ACC112 (cell line): ENCODE measurements at regions not wholly inside any gene's neighbourhood (a gene's known extent, or its start where the extent isn't known, plus 50 kb on each side); places are given as distances from the start of the nearest gene placed in this dataset.

Experiments used
- H2AFZ ChIP-seq: fragments of 200-600 bp; sonication (generic); one replicate; pipeline ENCODE4 v1.6.0; 2017; ENCODE audit warnings: antibody characterized with exemption, low read length; ENCODE audit not compliant: unreplicated experiment
- H3K27ac ChIP-seq: fragments of 200-600 bp; sonication (generic); 2 replicates; pipeline ENCODE4 v1.5.1; 2014; ENCODE audit warnings: low read depth, mild to moderate bottlenecking, antibody characterized with exemption, low read length, moderate library complexity
- H3K27me3 ChIP-seq: fragments of 200-600 bp; sonication (generic); 2 replicates; pipeline ENCODE4 v1.6.1; 2014; ENCODE audit warnings: mild to moderate bottlenecking, antibody characterized with exemption, low read length, moderate library complexity, mixed read lengths; ENCODE audit not compliant: insufficient read depth
- H3K36me3 ChIP-seq: fragments of 200-600 bp; sonication (generic); 2 replicates; pipeline ENCODE4 v1.6.1; 2016; ENCODE audit warnings: mild to moderate bottlenecking, antibody characterized with exemption, low read length, moderate library complexity, mixed read lengths; ENCODE audit not compliant: insufficient read depth
- H3K4me1 ChIP-seq: fragments of 200-600 bp; sonication (generic); one replicate; pipeline ENCODE4 v1.6.1; 2016; ENCODE audit warnings: low read length, mixed read lengths; ENCODE audit not compliant: insufficient read depth, unreplicated experiment, control insufficient read depth
- H3K4me3 ChIP-seq: fragments of 200-600 bp; sonication (generic); 2 replicates; pipeline ENCODE4 v1.5.1; 2014; ENCODE audit warnings: mild to moderate bottlenecking, low read depth, low read length
- H3K79me2 ChIP-seq: fragments of 200-600 bp; sonication (generic); one replicate; pipeline ENCODE4 v1.6.0; 2016; ENCODE audit warnings: low read length; ENCODE audit not compliant: control insufficient read depth, unreplicated experiment, insufficient read depth

- H3K27ac ChIP-seq, result no peak overlapping the region
These were observed 208.9 kb upstream of the ARHGEF9 start for GRCh38 chrX:63993936-63994335.

GRCh38 chrX:63985906-63986305 lies 200.9 kb upstream of the ARHGEF9 start:
- H2AFZ ChIP-seq, result no peak overlapping the region
- H3K4me3 ChIP-seq, result no peak overlapping the region
- H3K4me1 ChIP-seq, result no peaks in the 10 kb centered on the region
- no peaks in the 10 kb centered on the region for H3K79me2 ChIP-seq
- H3K27ac ChIP-seq, result no peak overlapping the region
- H3K27me3 ChIP-seq, result no peaks in the 10 kb centered on the region
- H3K36me3 ChIP-seq, result no peaks in the 10 kb centered on the region

More at GRCh38 chrX:63993936-63994335, 208.9 kb upstream of the ARHGEF9 start:
- Histone ChIP-seq H3K27me3 (no peaks in the 10 kb centered on the region), H3K4me1 (no peaks in the 10 kb centered on the region), H2AFZ (no peak overlapping the region), H3K36me3 (no peaks in the 10 kb centered on the region), H3K79me2 (no peaks in the 10 kb centered on the region), H3K4me3 (no peak overlapping the region)

GRCh38 chrX:63979480-63979879 lies 194.5 kb upstream of the ARHGEF9 start:
- H3K4me3 ChIP-seq, result no peak overlapping the region
- no peaks in the 10 kb centered on the region for H3K79me2 ChIP-seq
- H3K36me3 ChIP-seq, result no peaks in the 10 kb centered on the region
- H3K27ac ChIP-seq, result no peak overlapping the region
- no peaks in the 10 kb centered on the region for H3K27me3 ChIP-seq
- H3K4me1 ChIP-seq, result no peaks in the 10 kb centered on the region
- H2AFZ ChIP-seq, result no peak overlapping the region

- H3K27ac ChIP-seq, result no peak overlapping the region
- no peaks in the 10 kb centered on the region for H3K79me2 ChIP-seq
- H3K36me3 ChIP-seq, result no peaks in the 10 kb centered on the region
- no peaks in the 10 kb centered on the region for H3K4me1 ChIP-seq
- no peak overlapping the region for H3K4me3 ChIP-seq
- H3K27me3 ChIP-seq, result no peaks in the 10 kb centered on the region
- H2AFZ ChIP-seq, result no peak overlapping the region
These were observed 182.5 kb upstream of the ARHGEF9 start for GRCh38 chrX:63967551-63967950.

DNA sequence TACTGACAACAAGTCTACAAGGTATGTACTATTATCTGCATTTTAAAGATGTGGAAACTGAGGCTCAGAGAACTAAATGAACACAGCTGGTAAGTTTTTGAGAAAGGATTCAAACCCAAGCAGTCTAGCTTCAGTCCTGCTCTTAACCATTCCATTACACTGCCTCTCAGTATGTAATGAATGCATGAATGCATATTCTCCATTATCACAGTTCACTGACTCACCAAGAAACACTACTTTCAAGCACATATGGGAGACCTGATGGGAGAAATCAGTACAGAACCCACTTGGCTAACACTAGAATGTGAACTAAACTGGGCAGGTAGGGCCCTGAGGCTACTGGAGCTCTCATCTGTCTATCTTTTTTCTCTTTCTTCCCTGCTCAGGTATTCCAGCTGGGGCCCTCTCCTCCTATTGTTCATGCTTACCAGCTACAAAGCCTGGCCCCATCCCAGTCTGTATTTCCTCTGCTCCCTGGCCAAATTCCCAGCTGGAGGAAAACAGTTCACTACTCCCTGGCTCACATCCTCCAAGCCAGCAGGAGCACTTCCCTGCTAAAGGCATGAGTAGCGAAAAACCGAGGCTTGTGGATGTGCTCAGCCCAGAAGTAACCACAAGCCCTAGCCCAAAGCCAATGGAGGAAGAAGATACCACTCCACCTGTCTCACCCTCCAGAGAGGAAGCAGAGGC lies 178.2 kb upstream of the ARHGEF9 start:
- Histone ChIP-seq H3K79me2 (no peaks in the 10 kb centered on the region), H3K27me3 (no peaks in the 10 kb centered on the region), H3K36me3 (no peaks in the 10 kb centered on the region), H3K4me1 (no peaks in the 10 kb centered on the region), H3K27ac (no peak overlapping the region), H2AFZ (no peak overlapping the region), H3K4me3 (no peak overlapping the region)

DNA sequence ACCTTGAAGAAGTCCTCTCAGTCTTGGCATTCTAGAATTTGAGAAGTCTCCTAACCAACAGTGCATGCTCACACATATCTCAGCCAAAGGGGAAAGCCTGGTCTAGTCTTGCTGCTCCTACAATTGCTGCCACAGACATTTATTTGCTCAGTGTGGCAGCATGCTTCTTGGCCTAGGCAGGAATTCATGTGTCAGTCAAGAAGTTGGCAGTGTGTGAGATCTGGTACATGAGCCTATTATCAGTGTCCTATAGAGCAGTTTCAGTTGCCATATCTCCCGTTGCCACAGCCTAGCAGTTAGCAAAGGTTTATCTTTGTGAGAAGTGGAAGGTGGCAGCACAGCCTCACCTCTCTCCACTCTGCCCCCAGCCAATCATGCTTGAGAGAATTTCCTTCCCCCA lies 176.9 kb upstream of the ARHGEF9 start:
- H3K27me3 ChIP-seq, result no peaks in the 10 kb centered on the region
- no peak overlapping the region for H3K27ac ChIP-seq
- no peaks in the 10 kb centered on the region for H3K36me3 ChIP-seq
- no peak overlapping the region for H2AFZ ChIP-seq
- no peaks in the 10 kb centered on the region for H3K4me1 ChIP-seq
- no peaks in the 10 kb centered on the region for H3K79me2 ChIP-seq
- no peak overlapping the region for H3K4me3 ChIP-seq

DNA sequence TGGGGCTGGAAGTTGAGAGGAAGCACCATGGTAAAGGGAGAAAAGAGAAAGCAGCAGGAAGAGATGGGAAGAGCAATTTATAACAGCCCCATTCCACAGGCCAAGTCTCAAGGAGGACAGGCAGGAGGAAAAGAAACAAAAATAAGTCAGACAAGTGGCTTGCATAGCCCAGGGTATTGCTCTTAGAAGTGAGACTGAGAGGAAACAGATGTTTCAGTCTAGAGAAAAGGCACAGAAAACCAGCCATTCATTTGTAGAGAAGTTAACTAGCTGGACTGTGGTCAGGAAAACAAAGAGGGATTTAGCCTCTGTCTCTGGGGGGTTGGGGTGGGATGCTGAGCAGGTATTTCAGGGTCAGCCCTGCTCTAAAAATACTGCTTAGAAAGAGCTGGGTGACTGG lies 175.0 kb upstream of the ARHGEF9 start:
- no peaks in the 10 kb centered on the region for H3K79me2 ChIP-seq
- no peaks in the 10 kb centered on the region for H3K36me3 ChIP-seq

GRCh38 chrX:63958134-63958865 lies 173.3 kb upstream of the ARHGEF9 start:
- Histone ChIP-seq H3K4me3 (no peak overlapping the region), H3K27ac (no peak overlapping the region), H3K36me3 (no peaks in the 10 kb centered on the region), H2AFZ (no peak overlapping the region), H3K79me2 (no peaks in the 10 kb centered on the region), H3K27me3 (no peaks in the 10 kb centered on the region), H3K4me1 (no peaks in the 10 kb centered on the region)

More for the DNA sequence above, 175.0 kb upstream of the ARHGEF9 start:
- Histone ChIP-seq H3K4me1 (no peaks in the 10 kb centered on the region), H3K27ac (no peak overlapping the region), H2AFZ (no peak overlapping the region), H3K27me3 (no peaks in the 10 kb centered on the region), H3K4me3 (no peak overlapping the region)

GRCh38 chrX:63935835-63936234 lies 150.8 kb upstream of the ARHGEF9 start:
- H3K27ac ChIP-seq, result no peak overlapping the region
- no peaks in the 10 kb centered on the region for H3K27me3 ChIP-seq
- H3K79me2 ChIP-seq, result no peaks in the 10 kb centered on the region
- H3K4me3 ChIP-seq, result no peak overlapping the region
- H3K36me3 ChIP-seq, result no peaks in the 10 kb centered on the region
- no peaks in the 10 kb centered on the region for H3K4me1 ChIP-seq
- no peak overlapping the region for H2AFZ ChIP-seq

- Histone ChIP-seq H2AFZ (no peak overlapping the region), H3K79me2 (no peaks in the 10 kb centered on the region), H3K27me3 (no peaks in the 10 kb centered on the region), H3K27ac (no peak overlapping the region), H3K4me3 (no peak overlapping the region), H3K36me3 (no peaks in the 10 kb centered on the region), H3K4me1 (no peaks in the 10 kb centered on the region)
These were observed 149.8 kb upstream of the ARHGEF9 start for GRCh38 chrX:63934791-63935190.

DNA sequence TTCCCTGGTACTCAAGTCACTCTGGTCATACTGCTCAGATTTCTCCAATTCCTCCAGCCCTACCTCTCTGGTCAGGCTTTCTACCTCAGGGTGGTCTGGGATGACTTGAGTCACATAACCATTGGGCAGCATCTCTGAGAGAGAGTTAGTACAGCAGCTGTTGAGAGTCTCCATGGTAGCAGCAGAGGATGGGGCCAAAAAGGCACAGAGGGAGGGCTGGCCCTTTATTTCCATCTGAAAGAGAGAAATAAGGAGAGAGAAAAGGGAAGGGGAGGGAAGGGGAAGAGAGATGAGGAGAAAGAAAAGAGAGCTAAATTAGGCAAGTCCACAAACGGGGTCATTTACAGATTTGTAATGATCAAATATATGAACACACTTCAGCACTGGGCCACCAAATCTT lies 149.1 kb upstream of the ARHGEF9 start:
- no peaks in the 10 kb centered on the region for H3K27me3 ChIP-seq
- H3K79me2 ChIP-seq, result no peaks in the 10 kb centered on the region
- no peaks in the 10 kb centered on the region for H3K36me3 ChIP-seq
- no peak overlapping the region for H3K4me3 ChIP-seq
- H3K27ac ChIP-seq, result no peak overlapping the region
- H2AFZ ChIP-seq, result no peak overlapping the region
- H3K4me1 ChIP-seq, result no peaks in the 10 kb centered on the region
